ENCODE measurements at regions not wholly inside any gene's neighbourhood (a gene's known extent, or its start where the extent isn't known, plus 50 kb on each side); places are given as distances from the start of the nearest gene placed in this dataset.

DNA sequence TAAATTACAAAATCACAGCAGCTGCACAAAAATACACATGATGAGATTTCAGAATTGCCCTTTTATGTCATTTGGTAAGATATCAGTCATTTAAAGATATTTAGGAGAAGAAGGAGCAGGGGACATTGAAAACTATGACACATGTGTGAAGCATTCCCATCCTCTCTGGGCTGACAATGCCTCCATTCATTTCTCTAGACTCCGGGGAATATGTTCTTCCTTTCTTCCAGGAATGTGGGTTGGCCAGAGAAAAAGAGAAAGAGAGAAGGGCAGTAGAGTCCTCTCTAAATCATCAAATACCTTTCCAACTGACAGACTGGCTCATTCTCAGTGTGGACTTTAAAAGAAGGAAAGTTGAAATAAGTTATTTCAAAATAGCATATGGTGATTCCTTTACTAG, 205.6 kb upstream of the ADAMTSL1 start:
- TF ChIP-seq, protein P1, sequence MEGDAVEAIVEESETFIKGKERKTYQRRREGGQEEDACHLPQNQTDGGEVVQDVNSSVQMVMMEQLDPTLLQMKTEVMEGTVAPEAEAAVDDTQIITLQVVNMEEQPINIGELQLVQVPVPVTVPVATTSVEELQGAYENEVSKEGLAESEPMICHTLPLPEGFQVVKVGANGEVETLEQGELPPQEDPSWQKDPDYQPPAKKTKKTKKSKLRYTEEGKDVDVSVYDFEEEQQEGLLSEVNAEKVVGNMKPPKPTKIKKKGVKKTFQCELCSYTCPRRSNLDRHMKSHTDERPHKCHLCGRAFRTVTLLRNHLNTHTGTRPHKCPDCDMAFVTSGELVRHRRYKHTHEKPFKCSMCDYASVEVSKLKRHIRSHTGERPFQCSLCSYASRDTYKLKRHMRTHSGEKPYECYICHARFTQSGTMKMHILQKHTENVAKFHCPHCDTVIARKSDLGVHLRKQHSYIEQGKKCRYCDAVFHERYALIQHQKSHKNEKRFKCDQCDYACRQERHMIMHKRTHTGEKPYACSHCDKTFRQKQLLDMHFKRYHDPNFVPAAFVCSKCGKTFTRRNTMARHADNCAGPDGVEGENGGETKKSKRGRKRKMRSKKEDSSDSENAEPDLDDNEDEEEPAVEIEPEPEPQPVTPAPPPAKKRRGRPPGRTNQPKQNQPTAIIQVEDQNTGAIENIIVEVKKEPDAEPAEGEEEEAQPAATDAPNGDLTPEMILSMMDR (IDR thresholded peaks at IDR 0.05): no peak
- TF ChIP-seq POLR2A (IDR thresholded peaks at IDR 0.05): no peak
